Suprapubic skin (tissue), 3 donors: ENCODE measurements at regions not wholly inside any gene's neighbourhood (a gene's known extent, or its start where the extent isn't known, plus 50 kb on each side); places are given as distances from the start of the nearest gene placed in this dataset.

Experiments used
- CTCF ChIP-seq, 2 donors: fragments of 200-600 bp in 1 of 2; fragments of 450-650 bp in 1 of 2; sonication (generic) in 1 of 2; IDR thresholded peaks; one replicate each; pipeline ENCODE4 v1.5.1; 2016 to 2019; ENCODE audit warnings: antibody characterized with exemption in 2 of 2, mild to moderate bottlenecking in 1 of 2, moderate library complexity in 1 of 2
- EP300 ChIP-seq: sonication (generic); formaldehyde crosslinking; IDR thresholded peaks from one replicate; pipeline ENCODE4 v1.6.1; 2017; ENCODE audit warnings: antibody characterized with exemption
- POLR2A ChIP-seq, 2 donors: fragments of 450-650 bp; IDR thresholded peaks; one replicate each; pipeline ENCODE4 v1.6.1; 2017; ENCODE audit warnings: antibody characterized with exemption in 2 of 2, mild to moderate bottlenecking in 2 of 2, moderate library complexity in 2 of 2

- TF ChIP-seq POLR2A (IDR thresholded peaks at IDR 0.05) (no peak), CTCF (IDR thresholded peaks at IDR 0.05) (no peak), EP300 (no peak)
Measured at GRCh38 chr15:45743426-45744235, 108.8 kb downstream of the SQOR start.
